ENCODE measurements at regions not wholly inside any gene's neighbourhood (a gene's known extent, or its start where the extent isn't known, plus 50 kb on each side); places are given as distances from the start of the nearest gene placed in this dataset.

- TF ChIP-seq POLR2AphosphoS5 (IDR thresholded peaks at IDR 0.05; ENCODE audit: borderline replicate concordance, low read depth, low read length) (no peak), FOXP2 (optimal IDR thresholded peaks at IDR 0.05; ENCODE audit: control extremely low read depth, extremely low read length, insufficient read depth) (no peak)
These were observed 742.8 kb upstream of the SOX9 start for GRCh38 chr17:71378036-71378435.
